ENCODE measurements at regions not wholly inside any gene's neighbourhood (a gene's known extent, or its start where the extent isn't known, plus 50 kb on each side); places are given as distances from the start of the nearest gene placed in this dataset.
A peak's percentile ranks its signal among the peaks of the same experiment; 100 is the strongest.

- H3K9me3 Mint-ChIP-seq = no peaks in the 10 kb centered on the region
- no peak overlapping the region for H3K27ac Mint-ChIP-seq
- no peak overlapping the region for H3K4me3 Mint-ChIP-seq
- H3K27me3 Mint-ChIP-seq (ENCODE audit: low read depth) = no peaks in the 10 kb centered on the region
- TF ChIP-seq, protein P1, sequence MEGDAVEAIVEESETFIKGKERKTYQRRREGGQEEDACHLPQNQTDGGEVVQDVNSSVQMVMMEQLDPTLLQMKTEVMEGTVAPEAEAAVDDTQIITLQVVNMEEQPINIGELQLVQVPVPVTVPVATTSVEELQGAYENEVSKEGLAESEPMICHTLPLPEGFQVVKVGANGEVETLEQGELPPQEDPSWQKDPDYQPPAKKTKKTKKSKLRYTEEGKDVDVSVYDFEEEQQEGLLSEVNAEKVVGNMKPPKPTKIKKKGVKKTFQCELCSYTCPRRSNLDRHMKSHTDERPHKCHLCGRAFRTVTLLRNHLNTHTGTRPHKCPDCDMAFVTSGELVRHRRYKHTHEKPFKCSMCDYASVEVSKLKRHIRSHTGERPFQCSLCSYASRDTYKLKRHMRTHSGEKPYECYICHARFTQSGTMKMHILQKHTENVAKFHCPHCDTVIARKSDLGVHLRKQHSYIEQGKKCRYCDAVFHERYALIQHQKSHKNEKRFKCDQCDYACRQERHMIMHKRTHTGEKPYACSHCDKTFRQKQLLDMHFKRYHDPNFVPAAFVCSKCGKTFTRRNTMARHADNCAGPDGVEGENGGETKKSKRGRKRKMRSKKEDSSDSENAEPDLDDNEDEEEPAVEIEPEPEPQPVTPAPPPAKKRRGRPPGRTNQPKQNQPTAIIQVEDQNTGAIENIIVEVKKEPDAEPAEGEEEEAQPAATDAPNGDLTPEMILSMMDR (IDR thresholded peaks at IDR 0.05; ENCODE audit: unreplicated experiment in 3 of 3) = no peak
- H3K4me1 Mint-ChIP-seq = no peaks in the 10 kb centered on the region
- no peaks in the 10 kb centered on the region for H3K36me3 Mint-ChIP-seq (ENCODE audit: low read depth)
These were observed 458.1 kb downstream of the GBE1 start for GRCh38 chr3:81303321-81303720.

DNA sequence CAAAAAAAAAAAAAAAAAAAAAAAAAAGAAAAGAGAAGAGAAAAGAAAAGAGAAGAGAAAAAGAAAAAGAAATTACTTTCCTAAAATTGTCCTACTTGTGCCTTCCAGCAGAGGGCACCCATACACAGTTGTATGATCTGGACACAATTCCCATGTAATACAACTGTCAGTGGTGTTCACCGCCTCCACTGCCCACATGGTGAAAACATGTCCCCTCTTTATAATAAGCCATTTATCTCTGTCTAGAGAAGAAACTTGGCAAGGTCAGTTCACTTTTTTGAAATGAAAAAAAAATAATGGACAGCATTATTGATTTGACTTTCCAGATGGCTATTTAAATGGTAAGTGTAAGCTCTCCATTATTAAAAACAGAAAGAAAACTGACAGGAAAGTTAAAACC lies 459.4 kb downstream of the GBE1 start:
- H3K4me3 Mint-ChIP-seq = no peak overlapping the region
- no peaks in the 10 kb centered on the region for H3K9me3 Mint-ChIP-seq
- H3K36me3 Mint-ChIP-seq (ENCODE audit: low read depth) = no peaks in the 10 kb centered on the region
- no peaks in the 10 kb centered on the region for H3K27me3 Mint-ChIP-seq (ENCODE audit: low read depth)
- TF ChIP-seq, protein P1 (IDR thresholded peaks at IDR 0.05; ENCODE audit: unreplicated experiment in 3 of 3) = peak; percentile 56 to 72 (median 60)
- no peak overlapping the region for H3K27ac Mint-ChIP-seq
- no peaks in the 10 kb centered on the region for H3K4me1 Mint-ChIP-seq

GRCh38 chr3:81301230-81301629 lies 460.2 kb downstream of the GBE1 start:
- Mint-ChIP-seq H3K27me3 (ENCODE audit: low read depth) (no peaks in the 10 kb centered on the region), H3K27ac (no peak overlapping the region), H3K4me1 (no peaks in the 10 kb centered on the region), H3K9me3 (no peaks in the 10 kb centered on the region), H3K36me3 (ENCODE audit: low read depth) (no peaks in the 10 kb centered on the region), H3K4me3 (no peak overlapping the region)
- TF ChIP-seq, protein P1 (IDR thresholded peaks at IDR 0.05; ENCODE audit: unreplicated experiment in 3 of 3) = no peak

- Mint-ChIP-seq H3K9me3 (no peaks in the 10 kb centered on the region), H3K4me3 (no peak overlapping the region), H3K4me1 (no peaks in the 10 kb centered on the region), H3K27me3 (ENCODE audit: low read depth) (no peaks in the 10 kb centered on the region), H3K27ac (no peak overlapping the region), H3K36me3 (ENCODE audit: low read depth) (no peaks in the 10 kb centered on the region)
- TF ChIP-seq, protein P1 (IDR thresholded peaks at IDR 0.05; ENCODE audit: unreplicated experiment in 3 of 3) = no peak
These were observed 461.0 kb downstream of the GBE1 start for GRCh38 chr3:81300324-81300927.

DNA sequence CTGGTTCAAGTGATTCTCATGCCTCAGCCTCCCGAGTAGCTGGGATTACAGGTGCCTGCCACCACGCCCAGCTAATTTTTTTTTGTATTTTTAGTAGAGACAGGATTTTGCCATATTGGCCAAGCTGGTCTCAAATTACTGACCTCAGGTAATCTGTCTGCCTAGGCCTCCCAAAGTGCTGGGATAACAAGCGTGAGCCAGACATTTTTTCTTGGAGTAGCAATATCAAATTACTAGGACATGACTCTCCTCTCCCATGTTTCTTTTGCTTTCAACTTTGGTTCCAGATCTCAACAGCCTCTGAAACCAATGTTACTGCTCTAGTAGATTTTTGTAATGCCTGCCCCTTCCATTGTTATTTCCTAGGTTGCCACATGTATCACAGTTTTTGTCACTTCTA lies 462.0 kb downstream of the GBE1 start:
- Mint-ChIP-seq H3K27ac (no peak overlapping the region), H3K4me3 (no peak overlapping the region), H3K9me3 (no peaks in the 10 kb centered on the region), H3K36me3 (ENCODE audit: low read depth) (no peaks in the 10 kb centered on the region), H3K27me3 (ENCODE audit: low read depth) (no peaks in the 10 kb centered on the region), H3K4me1 (no peaks in the 10 kb centered on the region)
- TF ChIP-seq, protein P1 (IDR thresholded peaks at IDR 0.05; ENCODE audit: unreplicated experiment in 3 of 3) = no peak

DNA sequence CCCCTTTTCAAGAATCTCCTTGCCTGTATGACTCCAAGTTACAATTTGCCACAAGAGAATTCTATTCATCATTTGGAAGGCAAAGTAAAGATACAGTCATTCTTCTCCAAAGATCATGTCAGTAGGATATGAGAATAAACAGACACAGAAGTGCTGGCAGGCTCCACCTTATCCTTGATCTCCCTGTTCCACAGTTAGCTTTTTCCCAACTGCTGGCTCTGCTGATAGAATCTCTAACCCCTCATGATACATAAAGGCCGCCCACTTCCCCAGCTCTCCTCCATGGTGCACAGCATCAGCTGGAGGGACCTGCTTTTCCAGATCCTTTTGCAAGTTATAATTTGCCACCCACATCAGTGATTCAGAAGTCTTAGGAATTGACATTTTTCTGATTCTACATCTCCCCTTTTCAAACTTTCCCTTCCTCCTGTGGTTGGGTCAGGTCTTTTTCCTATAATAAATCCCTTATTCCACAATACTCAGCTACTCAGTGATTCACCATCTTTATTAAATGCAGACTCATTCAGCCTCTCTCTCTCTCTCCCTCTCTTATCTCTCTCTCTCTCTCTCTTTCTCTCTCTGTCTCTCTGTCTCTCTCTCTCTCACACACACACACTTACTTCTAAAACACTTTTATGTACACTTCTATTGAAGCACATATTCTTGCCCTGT lies 465.4 kb downstream of the GBE1 start:
- Mint-ChIP-seq H3K27me3 (ENCODE audit: low read depth) (no peaks in the 10 kb centered on the region), H3K4me3 (no peak overlapping the region), H3K4me1 (no peaks in the 10 kb centered on the region), H3K9me3 (no peaks in the 10 kb centered on the region), H3K27ac (no peak overlapping the region), H3K36me3 (ENCODE audit: low read depth) (no peaks in the 10 kb centered on the region)
- TF ChIP-seq, protein P1 (IDR thresholded peaks at IDR 0.05; ENCODE audit: unreplicated experiment in 3 of 3) = no peak

All from nephron (organoid).